Astrocyte of the cerebellum (primary cell): ENCODE measurements at regions not wholly inside any gene's neighbourhood (a gene's known extent, or its start where the extent isn't known, plus 50 kb on each side); places are given as distances from the start of the nearest gene placed in this dataset.

Experiments
- DNase-seq: peaks from one replicate; pipeline ENCODE4 v3.0.0-alpha.2; 2011; ENCODE audit warnings: low read depth
- H3K4me3 ChIP-seq: 2 replicates; pipeline ENCODE4 v1.5.1; 2011; ENCODE audit warnings: mild to moderate bottlenecking, low read depth, low read length, moderate library complexity
- CTCF ChIP-seq: IDR thresholded peaks from 2 replicates; pipeline ENCODE4 v1.5.1; 2012; ENCODE audit warnings: low read length, low read depth, moderate library complexity, mild to moderate bottlenecking; ENCODE audit errors: missing control alignments
- in situ Hi-C: cut with HindIII; loops from 2 replicates; pipeline ENCODE4 v1.10.0; 2017; ENCODE audit warnings: low sequenced_read_pairs

- in situ Hi-C loops = no loop called here
- DNase-seq = no peak
- no peak for TF ChIP-seq CTCF
- H3K4me3 ChIP-seq = no peak overlapping the region
These were observed 230.2 kb upstream of the TNP1 start for GRCh38 chr2:217090024-217090473.

- DNase-seq = no peak
- TF ChIP-seq CTCF = no peak
- in situ Hi-C loops = loop anchor here (10.0 kb wide), 1 partner anchor 572 kb away; no protein-coding TSS in a partner anchor
- H3K4me3 ChIP-seq = no peak overlapping the region
These were observed 226.9 kb upstream of the TNP1 start for GRCh38 chr2:217086718-217087117.

GRCh38 chr2:217086038-217086522, 226.2 kb upstream of the TNP1 start:
- no peak for TF ChIP-seq CTCF
- in situ Hi-C loops = loop anchor here (10.0 kb wide), 1 partner anchor 571 kb away; no protein-coding TSS in a partner anchor
- H3K4me3 ChIP-seq = no peak overlapping the region
- no peak for DNase-seq

- no peak for DNase-seq
- in situ Hi-C loops = loop anchor here (10.0 kb wide), 1 partner anchor 571 kb away; no protein-coding TSS in a partner anchor
- no peak for TF ChIP-seq CTCF
These were observed 225.7 kb upstream of the TNP1 start for GRCh38 chr2:217085543-217085942.

GRCh38 chr2:217081799-217082198, 221.9 kb upstream of the TNP1 start:
- in situ Hi-C loops = loop anchor here (10.0 kb wide), 1 partner anchor 567 kb away; no protein-coding TSS in a partner anchor

More at GRCh38 chr2:217085543-217085942, 225.7 kb upstream of the TNP1 start:
- H3K4me3 ChIP-seq = no peak overlapping the region

GRCh38 chr2:217079165-217079564, 219.3 kb upstream of the TNP1 start:
- no peak for TF ChIP-seq CTCF
- H3K4me3 ChIP-seq = no peak overlapping the region
- in situ Hi-C loops = no loop called here
- no peak for DNase-seq

More at GRCh38 chr2:217081799-217082198, 221.9 kb upstream of the TNP1 start:
- no peak for DNase-seq
- H3K4me3 ChIP-seq = no peak overlapping the region
- TF ChIP-seq CTCF = no peak
